ENCODE measurements at regions not wholly inside any gene's neighbourhood (a gene's known extent, or its start where the extent isn't known, plus 50 kb on each side); places are given as distances from the start of the nearest gene placed in this dataset.
"Not testable (repeated sequence)": the region's sequence is repeated elsewhere in the genome, so short reads cannot be mapped to it uniquely, and the experiment has no call there.

DNA sequence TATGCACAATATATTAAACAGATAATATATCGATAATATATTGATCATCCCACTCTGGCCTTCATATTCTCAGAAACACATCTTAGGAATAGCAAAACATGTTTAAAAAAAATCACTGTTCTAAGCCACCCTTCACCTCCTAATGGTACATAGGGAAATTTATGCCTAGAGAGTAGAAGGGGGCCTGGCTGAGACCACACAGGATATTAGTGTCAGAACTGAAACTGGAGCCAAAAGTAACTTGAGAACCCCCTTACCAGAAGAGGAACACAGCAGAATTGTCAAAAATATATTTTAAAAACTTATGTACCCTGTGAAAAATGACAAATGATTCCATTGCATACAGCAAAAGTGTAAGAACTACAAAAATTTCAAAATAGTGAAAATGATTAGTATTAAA lies 173.1 kb downstream of the VSIG4 start:
- no peak overlapping the region for H3K27ac ChIP-seq (ENCODE audit: low read depth, low read length)

DNA sequence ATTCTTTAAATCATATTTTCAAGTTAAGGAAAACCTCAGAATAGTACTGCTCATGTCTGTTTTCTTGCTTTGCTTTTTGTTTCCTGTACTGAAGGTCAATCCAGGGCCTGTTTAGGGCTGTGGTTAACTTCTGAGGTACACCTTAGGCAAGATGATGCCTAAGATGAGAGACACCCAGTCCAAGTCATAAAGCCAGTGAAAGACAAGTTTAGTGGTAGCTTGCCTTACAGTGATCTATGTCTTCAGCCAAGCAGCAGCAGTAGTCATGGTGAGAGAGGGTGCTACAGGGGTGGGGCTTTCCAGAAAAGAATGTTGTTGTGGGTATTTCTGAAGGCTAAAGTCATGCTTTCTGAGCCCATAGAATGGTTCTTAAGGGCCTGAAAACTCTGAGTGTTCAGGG lies 173.7 kb downstream of the VSIG4 start:
- Mint-ChIP-seq H3K36me3 (peaks cover 0 to 9% (median 0%) of the 10 kb centered on the region in 5 donors), H3K4me3 (peak overlapping the region in 2 of 10 donors; percentile 18 to 57), H3K27me3 (no peaks in the 10 kb centered on the region), H3K27ac (peak overlapping the region in 3 of 9 donors; percentile 36 to 75 (median 73)), H3K9me3 (peaks cover 0 to 8% (median 0%) of the 10 kb centered on the region in 11 donors), H3K4me1 (peaks cover 18 to 52% (median 40%) of the 10 kb centered on the region in 7 donors)
- Histone ChIP-seq H3K4me1 (ENCODE audit: control insufficient read depth in 2 of 2, insufficient read depth in 2 of 2, low read length in 2 of 2) (peaks cover 10 to 19% of the 10 kb centered on the region in 2 donors), H3K9me3 (ENCODE audit: control insufficient read depth in 2 of 3, low read length in 3 of 3) (no peaks in the 10 kb centered on the region), H3K36me3 (ENCODE audit: control insufficient read depth in 2 of 3, insufficient read depth in 3 of 3, low read length in 3 of 3) (no peaks in the 10 kb centered on the region), H3K27me3 (ENCODE audit: control insufficient read depth in 2 of 2, insufficient read depth in 2 of 2, low read length in 2 of 2) (no peaks in the 10 kb centered on the region), H3K27ac (ENCODE audit: low read depth, low read length) (no peak overlapping the region), H3K4me3 (ENCODE audit: low read length) (no peak overlapping the region)
- DNase-seq (peak in 3 of 9 donors; percentile 21 to 36 (median 30)), ATAC-seq (peak; percentile 81)
- CTCF ChIA-PET = no interaction called here
- POLR2A ChIA-PET = no interaction called here
- intact Hi-C loops (cut with micrococcal nuclease) = loop anchor here in 1 of 2 donors (1.0 kb wide), 1 partner anchor 60 kb away; no protein-coding TSS in a partner anchor

More for the DNA sequence above, 173.1 kb downstream of the VSIG4 start:
- intact Hi-C loops (cut with micrococcal nuclease) = loop anchor here in 1 of 2 donors (1.0 kb wide), 1 partner anchor 60 kb away; no protein-coding TSS in a partner anchor
- ATAC-seq = no peak
- H3K27me3 ChIP-seq (ENCODE audit: control insufficient read depth in 2 of 2, insufficient read depth in 2 of 2, low read length in 2 of 2) = no peaks in the 10 kb centered on the region
- POLR2A ChIA-PET = no interaction called here
- DNase-seq = no peak
- no peak overlapping the region for H3K4me3 ChIP-seq (ENCODE audit: low read length)
- H3K9me3 Mint-ChIP-seq = peaks cover 0 to 8% (median 0%) of the 10 kb centered on the region in 11 donors
- no peaks in the 10 kb centered on the region for H3K27me3 Mint-ChIP-seq
- peaks cover 12 to 46% (median 35%) of the 10 kb centered on the region in 7 donors for H3K4me1 Mint-ChIP-seq
- no peaks in the 10 kb centered on the region for H3K9me3 ChIP-seq (ENCODE audit: control insufficient read depth in 2 of 3, low read length in 3 of 3)
- no peaks in the 10 kb centered on the region for H3K36me3 ChIP-seq (ENCODE audit: control insufficient read depth in 2 of 3, insufficient read depth in 3 of 3, low read length in 3 of 3)
- H3K4me1 ChIP-seq (ENCODE audit: control insufficient read depth in 2 of 2, insufficient read depth in 2 of 2, low read length in 2 of 2) = peaks cover 10 to 13% of the 10 kb centered on the region in 2 donors
- CTCF ChIA-PET = no interaction called here
- peaks cover 0 to 9% (median 0%) of the 10 kb centered on the region in 5 donors for H3K36me3 Mint-ChIP-seq
- H3K27ac Mint-ChIP-seq = peak overlapping the region in 1 of 9 donors; percentile 53
- no peak overlapping the region for H3K4me3 Mint-ChIP-seq

DNA sequence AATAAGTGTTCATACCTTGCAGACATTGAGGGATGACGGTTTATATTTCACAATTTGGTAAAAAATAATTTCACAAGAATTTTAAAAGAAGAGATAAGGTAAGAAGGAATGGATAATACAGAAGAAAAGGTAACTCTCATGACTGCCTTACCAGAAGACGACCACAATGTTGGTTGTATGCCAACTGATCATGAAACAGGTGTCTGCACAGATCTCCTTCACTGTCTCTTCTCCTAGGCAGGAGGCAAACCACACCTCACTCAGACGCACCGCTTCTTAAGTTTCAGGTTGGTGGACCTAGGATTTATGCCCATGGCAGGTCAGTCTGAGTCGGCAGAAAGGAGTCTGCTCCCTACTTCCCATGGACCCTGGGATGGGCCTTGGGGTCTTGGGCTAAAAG lies 177.2 kb downstream of the VSIG4 start:
- no peak overlapping the region for H3K27ac ChIP-seq (ENCODE audit: low read depth, low read length)
- no peak overlapping the region for H3K4me3 ChIP-seq (ENCODE audit: low read length)
- no peak for ATAC-seq
- no peaks in the 10 kb centered on the region for H3K27me3 ChIP-seq (ENCODE audit: control insufficient read depth in 2 of 2, insufficient read depth in 2 of 2, low read length in 2 of 2)
- H3K36me3 ChIP-seq (ENCODE audit: control insufficient read depth in 2 of 3, insufficient read depth in 3 of 3, low read length in 3 of 3) = no peaks in the 10 kb centered on the region
- Mint-ChIP-seq H3K4me1 (peaks cover 21 to 67% (median 46%) of the 10 kb centered on the region in 7 donors), H3K9me3 (peaks cover 0 to 6% (median 0%) of the 10 kb centered on the region in 11 donors), H3K36me3 (peaks cover 0 to 9% (median 0%) of the 10 kb centered on the region in 5 donors), H3K27ac (no peak overlapping the region), H3K27me3 (no peaks in the 10 kb centered on the region), H3K4me3 (peak overlapping the region in 2 of 10 donors; percentile 18 to 21)
- CTCF ChIA-PET = no interaction called here
- intact Hi-C loops (cut with micrococcal nuclease) = no loop called here
- no peaks in the 10 kb centered on the region for H3K9me3 ChIP-seq (ENCODE audit: control insufficient read depth in 2 of 3, low read length in 3 of 3)
- peak in 7 of 9 donors; percentile 23 to 58 (median 36) for DNase-seq
- POLR2A ChIA-PET = no interaction called here
- H3K4me1 ChIP-seq (ENCODE audit: control insufficient read depth in 2 of 2, insufficient read depth in 2 of 2, low read length in 2 of 2) = peaks cover 10 to 23% of the 10 kb centered on the region in 2 donors

DNA sequence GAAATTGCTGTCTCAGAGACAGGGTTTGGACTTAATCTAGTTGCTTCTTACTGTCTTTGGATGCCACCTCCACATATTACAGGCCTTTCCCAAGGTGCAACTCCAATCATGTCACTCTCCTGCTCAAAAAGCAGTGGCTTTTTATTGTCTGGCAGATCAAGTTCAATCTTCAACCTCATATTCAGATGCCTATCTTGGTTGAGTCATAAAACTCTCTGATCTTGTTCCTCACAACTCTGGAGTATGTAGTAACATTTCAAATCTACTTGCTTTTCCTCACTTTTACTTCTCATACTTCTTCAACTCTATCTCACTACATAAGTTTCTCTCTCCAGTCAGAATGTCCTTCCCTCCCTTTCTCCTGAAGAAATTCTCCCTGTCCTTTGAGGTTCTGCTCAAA lies 180.6 kb downstream of the VSIG4 start:
- H3K4me1 ChIP-seq (ENCODE audit: control insufficient read depth in 2 of 2, insufficient read depth in 2 of 2, low read length in 2 of 2) = peaks cover 0 to 23% of the 10 kb centered on the region in 2 donors
- H3K36me3 ChIP-seq (ENCODE audit: control insufficient read depth in 2 of 3, insufficient read depth in 3 of 3, low read length in 3 of 3) = no peaks in the 10 kb centered on the region
- no peak overlapping the region for H3K27ac ChIP-seq (ENCODE audit: low read depth, low read length)
- no peak overlapping the region for H3K4me3 ChIP-seq (ENCODE audit: low read length)
- no peaks in the 10 kb centered on the region for H3K9me3 ChIP-seq (ENCODE audit: control insufficient read depth in 2 of 3, low read length in 3 of 3)
- no peak for DNase-seq
- intact Hi-C loops (cut with micrococcal nuclease) = no loop called here
- peaks cover 0 to 8% (median 4%) of the 10 kb centered on the region in 5 donors for H3K36me3 Mint-ChIP-seq
- peak overlapping the region in 3 of 9 donors; percentile 3 to 62 (median 56) for H3K27ac Mint-ChIP-seq
- no peak overlapping the region for H3K4me3 Mint-ChIP-seq
- no peaks in the 10 kb centered on the region for H3K27me3 ChIP-seq (ENCODE audit: control insufficient read depth in 2 of 2, insufficient read depth in 2 of 2, low read length in 2 of 2)
- H3K9me3 Mint-ChIP-seq = peaks cover 0 to 16% (median 9%) of the 10 kb centered on the region in 11 donors
- H3K4me1 Mint-ChIP-seq = peaks cover 13 to 48% (median 33%) of the 10 kb centered on the region in 7 donors
- ChIA-PET POLR2A (interaction anchor here (0.6 kb wide), 1 partner anchor 19 kb away, joined by 3 read pairs; no protein-coding TSS in a partner anchor), CTCF (no interaction called here)
- ATAC-seq = no peak
- peaks cover 0 to 5% (median 0%) of the 10 kb centered on the region in 5 donors for H3K27me3 Mint-ChIP-seq

DNA sequence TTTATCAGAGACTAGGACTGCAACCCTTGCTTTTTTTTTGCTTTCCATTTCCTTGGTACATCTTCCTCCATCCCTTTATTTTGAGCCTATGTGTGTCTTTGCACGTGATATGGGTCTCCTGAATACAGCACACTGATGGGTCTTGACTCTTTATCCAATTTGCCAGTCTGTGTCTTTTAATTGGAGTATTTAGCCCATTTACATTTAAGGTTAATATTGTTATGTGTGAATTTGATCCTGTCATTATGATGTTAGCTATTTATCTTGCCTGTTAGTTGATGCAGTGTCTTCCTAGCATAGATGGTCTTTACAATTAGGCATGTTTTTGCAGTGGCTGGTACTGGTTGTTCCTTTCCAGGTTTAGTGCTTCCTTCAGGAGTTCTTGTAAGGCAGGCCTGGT lies 185.4 kb downstream of the VSIG4 start:
- H3K9me3 Mint-ChIP-seq = peaks cover 0 to 39% (median 12%) of the 10 kb centered on the region in 11 donors
- H3K4me3 ChIP-seq (ENCODE audit: low read length); H3K9me3 ChIP-seq (ENCODE audit: control insufficient read depth in 2 of 3, low read length in 3 of 3); H3K4me1 ChIP-seq (ENCODE audit: control insufficient read depth in 2 of 2, insufficient read depth in 2 of 2, low read length in 2 of 2); H3K27ac ChIP-seq (ENCODE audit: low read depth, low read length); H3K27me3 ChIP-seq (ENCODE audit: control insufficient read depth in 2 of 2, insufficient read depth in 2 of 2, low read length in 2 of 2); intact Hi-C loops (cut with micrococcal nuclease); POLR2A ChIA-PET; DNase-seq; H3K4me1 Mint-ChIP-seq; CTCF ChIA-PET; H3K36me3 ChIP-seq (ENCODE audit: control insufficient read depth in 2 of 3, insufficient read depth in 3 of 3, low read length in 3 of 3); ATAC-seq; H3K27ac Mint-ChIP-seq; H3K4me3 Mint-ChIP-seq: not testable (repeated sequence)
- H3K36me3 Mint-ChIP-seq = peaks cover 0 to 12% (median 4%) of the 10 kb centered on the region in 5 donors
- H3K27me3 Mint-ChIP-seq = peaks cover 0 to 17% (median 0%) of the 10 kb centered on the region in 5 donors

DNA sequence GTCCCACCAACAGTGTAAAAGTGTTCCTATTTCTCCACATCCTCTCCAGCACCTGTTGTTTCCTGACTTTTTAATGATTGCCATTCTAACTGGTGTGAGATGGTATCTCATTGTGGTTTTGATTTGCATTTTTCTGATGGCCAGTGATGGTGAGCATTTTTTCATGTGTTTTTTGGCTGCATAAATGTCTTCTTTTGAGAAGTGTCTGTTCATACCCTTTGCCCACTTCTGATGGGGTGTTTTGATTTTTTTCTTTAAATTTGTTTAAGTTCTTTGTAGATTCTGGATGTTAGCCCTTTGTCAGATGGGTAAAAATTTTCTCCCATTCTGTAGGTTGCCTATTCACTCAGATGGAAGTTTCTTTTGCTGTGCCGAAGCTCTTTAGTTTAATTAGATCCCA lies 183.9 kb downstream of the MSN start:
- H3K4me1 Mint-ChIP-seq; H3K4me3 ChIP-seq (ENCODE audit: low read length); POLR2A ChIA-PET; H3K4me1 ChIP-seq (ENCODE audit: control insufficient read depth in 2 of 2, insufficient read depth in 2 of 2, low read length in 2 of 2); ATAC-seq; intact Hi-C loops (cut with micrococcal nuclease); H3K27me3 ChIP-seq (ENCODE audit: control insufficient read depth in 2 of 2, insufficient read depth in 2 of 2, low read length in 2 of 2); H3K27ac Mint-ChIP-seq; DNase-seq; H3K27ac ChIP-seq (ENCODE audit: low read depth, low read length); CTCF ChIA-PET; H3K9me3 ChIP-seq (ENCODE audit: control insufficient read depth in 2 of 3, low read length in 3 of 3); H3K4me3 Mint-ChIP-seq; H3K36me3 ChIP-seq (ENCODE audit: control insufficient read depth in 2 of 3, insufficient read depth in 3 of 3, low read length in 3 of 3): not testable (repeated sequence)
- Mint-ChIP-seq H3K9me3 (peaks cover 0 to 39% (median 11%) of the 10 kb centered on the region in 11 donors), H3K36me3 (peaks cover 0 to 12% (median 4%) of the 10 kb centered on the region in 5 donors), H3K27me3 (peaks cover 0 to 17% (median 0%) of the 10 kb centered on the region in 5 donors)

DNA sequence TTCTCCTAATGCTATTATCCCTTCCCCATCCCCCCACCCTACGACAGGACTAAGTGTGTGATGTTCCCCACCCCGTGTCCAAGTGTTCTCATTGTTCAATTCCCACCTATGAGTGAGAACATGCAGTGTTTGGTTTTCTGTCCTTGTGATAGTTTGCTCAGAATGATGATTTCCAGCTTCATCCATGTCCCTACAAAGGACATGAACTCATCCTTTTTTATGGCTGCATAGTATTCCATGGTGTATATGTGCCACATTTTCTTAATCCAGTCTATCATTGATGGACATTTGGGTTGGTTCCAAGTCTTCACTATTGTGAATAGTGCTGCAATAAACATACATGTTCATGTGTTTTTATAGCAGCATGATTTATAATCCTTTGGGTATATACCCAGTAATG lies 183.4 kb downstream of the MSN start:
- intact Hi-C loops (cut with micrococcal nuclease); ATAC-seq; H3K4me3 Mint-ChIP-seq; CTCF ChIA-PET; H3K9me3 ChIP-seq (ENCODE audit: control insufficient read depth in 2 of 3, low read length in 3 of 3); H3K36me3 ChIP-seq (ENCODE audit: control insufficient read depth in 2 of 3, insufficient read depth in 3 of 3, low read length in 3 of 3); H3K4me1 Mint-ChIP-seq; H3K4me1 ChIP-seq (ENCODE audit: control insufficient read depth in 2 of 2, insufficient read depth in 2 of 2, low read length in 2 of 2); H3K4me3 ChIP-seq (ENCODE audit: low read length); H3K27ac Mint-ChIP-seq; H3K27ac ChIP-seq (ENCODE audit: low read depth, low read length); POLR2A ChIA-PET; DNase-seq; H3K27me3 ChIP-seq (ENCODE audit: control insufficient read depth in 2 of 2, insufficient read depth in 2 of 2, low read length in 2 of 2): not testable (repeated sequence)
- Mint-ChIP-seq H3K36me3 (peaks cover 0 to 12% (median 4%) of the 10 kb centered on the region in 5 donors), H3K27me3 (peaks cover 0 to 17% (median 0%) of the 10 kb centered on the region in 5 donors), H3K9me3 (peaks cover 0 to 39% (median 11%) of the 10 kb centered on the region in 11 donors)

All from naive thymus-derived CD4-positive, alpha-beta T cell (primary cell).